ENCODE measurements at regions not wholly inside any gene's neighbourhood (a gene's known extent, or its start where the extent isn't known, plus 50 kb on each side); places are given as distances from the start of the nearest gene placed in this dataset.
"Not testable (repeated sequence)": the region's sequence is repeated elsewhere in the genome, so short reads cannot be mapped to it uniquely, and the experiment has no call there.

GRCh38 chr1:78203410-78203982 is 157.7 kb downstream of the GIPC2 start:
- not testable (repeated sequence) for ATAC-seq

GRCh38 chr1:78210175-78210574 is 164.4 kb downstream of the GIPC2 start:
- no peak for ATAC-seq
- TF ChIP-seq BACH2 (CRISPR knock-in tag; IDR thresholded peaks at IDR 0.05; ENCODE audit: borderline replicate concordance) (no peak), PPARA (CRISPR knock-in tag; IDR thresholded peaks at IDR 0.05; ENCODE audit: borderline replicate concordance) (no peak), OSR1 (CRISPR knock-in tag; IDR thresholded peaks at IDR 0.05) (no peak), TOX (CRISPR knock-in tag; IDR thresholded peaks at IDR 0.05; ENCODE audit: borderline replicate concordance) (no peak), ARNTL (CRISPR knock-in tag; IDR thresholded peaks at IDR 0.05; ENCODE audit: borderline replicate concordance, low read depth) (no peak), ZNF8 (CRISPR knock-in tag; IDR thresholded peaks at IDR 0.05) (no peak), ZNF70 (CRISPR knock-in tag; IDR thresholded peaks at IDR 0.05) (no peak), ZNF565 (CRISPR knock-in tag; conservative IDR thresholded peaks at IDR 0.05; ENCODE audit: low read depth) (no peak), RARB (CRISPR knock-in tag; IDR thresholded peaks at IDR 0.05) (no peak), ESRRG (CRISPR knock-in tag; IDR thresholded peaks at IDR 0.05) (no peak), ZFP30 (CRISPR knock-in tag; IDR thresholded peaks at IDR 0.05) (no peak), ZFP3 (CRISPR knock-in tag; IDR thresholded peaks at IDR 0.05) (no peak)
- TF ChIP-seq, protein P1, sequence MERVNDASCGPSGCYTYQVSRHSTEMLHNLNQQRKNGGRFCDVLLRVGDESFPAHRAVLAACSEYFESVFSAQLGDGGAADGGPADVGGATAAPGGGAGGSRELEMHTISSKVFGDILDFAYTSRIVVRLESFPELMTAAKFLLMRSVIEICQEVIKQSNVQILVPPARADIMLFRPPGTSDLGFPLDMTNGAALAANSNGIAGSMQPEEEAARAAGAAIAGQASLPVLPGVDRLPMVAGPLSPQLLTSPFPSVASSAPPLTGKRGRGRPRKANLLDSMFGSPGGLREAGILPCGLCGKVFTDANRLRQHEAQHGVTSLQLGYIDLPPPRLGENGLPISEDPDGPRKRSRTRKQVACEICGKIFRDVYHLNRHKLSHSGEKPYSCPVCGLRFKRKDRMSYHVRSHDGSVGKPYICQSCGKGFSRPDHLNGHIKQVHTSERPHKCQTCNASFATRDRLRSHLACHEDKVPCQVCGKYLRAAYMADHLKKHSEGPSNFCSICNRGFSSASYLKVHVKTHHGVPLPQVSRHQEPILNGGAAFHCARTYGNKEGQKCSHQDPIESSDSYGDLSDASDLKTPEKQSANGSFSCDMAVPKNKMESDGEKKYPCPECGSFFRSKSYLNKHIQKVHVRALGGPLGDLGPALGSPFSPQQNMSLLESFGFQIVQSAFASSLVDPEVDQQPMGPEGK (CRISPR knock-in tag; IDR thresholded peaks at IDR 0.05; ENCODE audit: borderline replicate concordance) = no peak
- TF ChIP-seq, protein P2, sequence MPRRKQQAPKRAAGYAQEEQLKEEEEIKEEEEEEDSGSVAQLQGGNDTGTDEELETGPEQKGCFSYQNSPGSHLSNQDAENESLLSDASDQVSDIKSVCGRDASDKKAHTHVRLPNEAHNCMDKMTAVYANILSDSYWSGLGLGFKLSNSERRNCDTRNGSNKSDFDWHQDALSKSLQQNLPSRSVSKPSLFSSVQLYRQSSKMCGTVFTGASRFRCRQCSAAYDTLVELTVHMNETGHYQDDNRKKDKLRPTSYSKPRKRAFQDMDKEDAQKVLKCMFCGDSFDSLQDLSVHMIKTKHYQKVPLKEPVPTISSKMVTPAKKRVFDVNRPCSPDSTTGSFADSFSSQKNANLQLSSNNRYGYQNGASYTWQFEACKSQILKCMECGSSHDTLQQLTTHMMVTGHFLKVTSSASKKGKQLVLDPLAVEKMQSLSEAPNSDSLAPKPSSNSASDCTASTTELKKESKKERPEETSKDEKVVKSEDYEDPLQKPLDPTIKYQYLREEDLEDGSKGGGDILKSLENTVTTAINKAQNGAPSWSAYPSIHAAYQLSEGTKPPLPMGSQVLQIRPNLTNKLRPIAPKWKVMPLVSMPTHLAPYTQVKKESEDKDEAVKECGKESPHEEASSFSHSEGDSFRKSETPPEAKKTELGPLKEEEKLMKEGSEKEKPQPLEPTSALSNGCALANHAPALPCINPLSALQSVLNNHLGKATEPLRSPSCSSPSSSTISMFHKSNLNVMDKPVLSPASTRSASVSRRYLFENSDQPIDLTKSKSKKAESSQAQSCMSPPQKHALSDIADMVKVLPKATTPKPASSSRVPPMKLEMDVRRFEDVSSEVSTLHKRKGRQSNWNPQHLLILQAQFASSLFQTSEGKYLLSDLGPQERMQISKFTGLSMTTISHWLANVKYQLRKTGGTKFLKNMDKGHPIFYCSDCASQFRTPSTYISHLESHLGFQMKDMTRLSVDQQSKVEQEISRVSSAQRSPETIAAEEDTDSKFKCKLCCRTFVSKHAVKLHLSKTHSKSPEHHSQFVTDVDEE (CRISPR knock-in tag; IDR thresholded peaks at IDR 0.05) = no peak

DNA sequence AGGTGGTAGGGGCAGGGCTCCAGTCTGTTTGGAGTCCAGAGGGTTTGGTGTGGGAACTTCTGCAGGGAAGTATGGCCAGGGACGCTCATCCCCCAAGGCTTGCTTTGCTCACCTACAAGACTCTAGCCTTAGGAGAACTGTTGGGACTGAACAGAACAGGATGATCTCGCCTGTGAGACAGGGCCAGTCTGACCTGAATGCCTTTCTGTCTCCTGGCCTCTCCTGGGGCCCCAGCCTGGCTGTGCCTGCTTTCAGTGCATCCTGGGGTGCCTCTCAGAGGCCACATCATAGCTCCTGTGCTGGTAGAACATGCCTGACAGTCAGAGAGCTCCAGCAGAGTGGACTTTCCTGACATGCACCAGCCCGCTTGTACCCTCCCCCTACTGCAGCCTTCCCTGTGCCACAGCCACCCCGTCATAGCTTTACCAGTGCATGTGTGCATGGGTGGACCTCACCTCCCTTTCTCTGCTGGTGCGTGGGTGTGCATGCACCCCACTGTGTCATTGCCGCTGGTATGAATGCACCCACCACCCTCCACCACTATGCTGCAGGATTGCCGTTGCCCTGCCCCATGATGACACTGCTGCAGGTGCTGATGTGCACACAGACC is 165.8 kb downstream of the GIPC2 start:
- TF ChIP-seq, protein P3, sequence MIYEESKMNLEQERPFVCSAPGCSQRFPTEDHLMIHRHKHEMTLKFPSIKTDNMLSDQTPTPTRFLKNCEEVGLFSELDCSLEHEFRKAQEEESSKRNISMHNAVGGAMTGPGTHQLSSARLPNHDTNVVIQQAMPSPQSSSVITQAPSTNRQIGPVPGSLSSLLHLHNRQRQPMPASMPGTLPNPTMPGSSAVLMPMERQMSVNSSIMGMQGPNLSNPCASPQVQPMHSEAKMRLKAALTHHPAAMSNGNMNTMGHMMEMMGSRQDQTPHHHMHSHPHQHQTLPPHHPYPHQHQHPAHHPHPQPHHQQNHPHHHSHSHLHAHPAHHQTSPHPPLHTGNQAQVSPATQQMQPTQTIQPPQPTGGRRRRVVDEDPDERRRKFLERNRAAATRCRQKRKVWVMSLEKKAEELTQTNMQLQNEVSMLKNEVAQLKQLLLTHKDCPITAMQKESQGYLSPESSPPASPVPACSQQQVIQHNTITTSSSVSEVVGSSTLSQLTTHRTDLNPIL (CRISPR knock-in tag; IDR thresholded peaks at IDR 0.05; ENCODE audit: low read depth) = no peak
- TF ChIP-seq TOX (CRISPR knock-in tag; IDR thresholded peaks at IDR 0.05; ENCODE audit: borderline replicate concordance) (no peak), ARNTL (CRISPR knock-in tag; IDR thresholded peaks at IDR 0.05; ENCODE audit: borderline replicate concordance, low read depth) (no peak), ZFP30 (CRISPR knock-in tag; IDR thresholded peaks at IDR 0.05) (no peak)
- TF ChIP-seq, protein P4, sequence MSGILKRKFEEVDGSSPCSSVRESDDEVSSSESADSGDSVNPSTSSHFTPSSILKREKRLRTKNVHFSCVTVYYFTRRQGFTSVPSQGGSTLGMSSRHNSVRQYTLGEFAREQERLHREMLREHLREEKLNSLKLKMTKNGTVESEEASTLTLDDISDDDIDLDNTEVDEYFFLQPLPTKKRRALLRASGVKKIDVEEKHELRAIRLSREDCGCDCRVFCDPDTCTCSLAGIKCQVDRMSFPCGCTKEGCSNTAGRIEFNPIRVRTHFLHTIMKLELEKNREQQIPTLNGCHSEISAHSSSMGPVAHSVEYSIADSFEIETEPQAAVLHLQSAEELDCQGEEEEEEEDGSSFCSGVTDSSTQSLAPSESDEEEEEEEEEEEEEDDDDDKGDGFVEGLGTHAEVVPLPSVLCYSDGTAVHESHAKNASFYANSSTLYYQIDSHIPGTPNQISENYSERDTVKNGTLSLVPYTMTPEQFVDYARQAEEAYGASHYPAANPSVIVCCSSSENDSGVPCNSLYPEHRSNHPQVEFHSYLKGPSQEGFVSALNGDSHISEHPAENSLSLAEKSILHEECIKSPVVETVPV (CRISPR knock-in tag; IDR thresholded peaks at IDR 0.05) = no peak
- ATAC-seq = no peak

DNA sequence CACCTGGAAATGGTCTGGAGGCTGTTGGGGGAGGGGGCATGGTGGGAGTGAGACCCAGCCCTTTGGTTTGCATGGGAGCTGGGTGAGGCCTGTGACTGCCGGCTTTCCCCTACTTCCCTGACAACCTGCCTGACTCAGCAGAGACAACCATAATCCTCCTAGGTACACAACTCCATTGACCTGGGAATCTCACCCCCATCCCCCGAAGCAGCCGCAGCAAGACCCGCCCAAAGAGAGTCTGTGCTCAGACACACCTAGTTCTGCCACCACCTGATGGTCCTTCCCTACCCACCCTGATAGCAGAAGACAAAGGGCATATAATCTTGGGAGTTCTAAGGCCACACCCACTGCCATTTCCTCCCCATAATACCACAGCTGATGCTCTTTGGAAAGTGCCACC is 168.6 kb downstream of the GIPC2 start:
- no peak for ATAC-seq
- TF ChIP-seq ZFP3 (CRISPR knock-in tag; IDR thresholded peaks at IDR 0.05) (no peak), RARB (CRISPR knock-in tag; IDR thresholded peaks at IDR 0.05) (no peak), PPARA (CRISPR knock-in tag; IDR thresholded peaks at IDR 0.05; ENCODE audit: borderline replicate concordance) (no peak), ZFP30 (CRISPR knock-in tag; IDR thresholded peaks at IDR 0.05) (no peak), ISL1 (CRISPR knock-in tag; IDR thresholded peaks at IDR 0.05) (no peak), OSR1 (CRISPR knock-in tag; IDR thresholded peaks at IDR 0.05) (no peak), TCF4 (CRISPR knock-in tag; IDR thresholded peaks at IDR 0.05; ENCODE audit: borderline replicate concordance) (no peak), POU6F1 (CRISPR knock-in tag; IDR thresholded peaks at IDR 0.05; ENCODE audit: borderline replicate concordance, low read depth) (no peak), ZNF565 (CRISPR knock-in tag; conservative IDR thresholded peaks at IDR 0.05; ENCODE audit: low read depth) (no peak), ESRRG (CRISPR knock-in tag; IDR thresholded peaks at IDR 0.05) (no peak)
- TF ChIP-seq, protein P3 (CRISPR knock-in tag; IDR thresholded peaks at IDR 0.05; ENCODE audit: low read depth) = no peak
- TF ChIP-seq, protein P4 (CRISPR knock-in tag; IDR thresholded peaks at IDR 0.05) = no peak
- TF ChIP-seq, protein P1 (CRISPR knock-in tag; IDR thresholded peaks at IDR 0.05; ENCODE audit: borderline replicate concordance) = no peak
